Testis (tissue), 2 donors: ENCODE measurements at regions not wholly inside any gene's neighbourhood (a gene's known extent, or its start where the extent isn't known, plus 50 kb on each side); places are given as distances from the start of the nearest gene placed in this dataset.

ENCODE experiments used
- CTCF ChIP-seq, 3 experiments: fragments of 450-650 bp in 2 of 3; fragments of 200-600 bp in 1 of 3; sonication (generic) in 1 of 3; IDR thresholded peaks; one replicate each; pipeline ENCODE4 v1.5.1; 2016 to 2019; ENCODE audit warnings: antibody characterized with exemption in 3 of 3, mild to moderate bottlenecking in 2 of 3, moderate library complexity in 1 of 3
- POLR2A ChIP-seq: fragments of 450-650 bp; IDR thresholded peaks from one replicate; pipeline ENCODE4 v1.6.1; 2017; ENCODE audit warnings: antibody characterized with exemption, mild to moderate bottlenecking, moderate library complexity

DNA sequence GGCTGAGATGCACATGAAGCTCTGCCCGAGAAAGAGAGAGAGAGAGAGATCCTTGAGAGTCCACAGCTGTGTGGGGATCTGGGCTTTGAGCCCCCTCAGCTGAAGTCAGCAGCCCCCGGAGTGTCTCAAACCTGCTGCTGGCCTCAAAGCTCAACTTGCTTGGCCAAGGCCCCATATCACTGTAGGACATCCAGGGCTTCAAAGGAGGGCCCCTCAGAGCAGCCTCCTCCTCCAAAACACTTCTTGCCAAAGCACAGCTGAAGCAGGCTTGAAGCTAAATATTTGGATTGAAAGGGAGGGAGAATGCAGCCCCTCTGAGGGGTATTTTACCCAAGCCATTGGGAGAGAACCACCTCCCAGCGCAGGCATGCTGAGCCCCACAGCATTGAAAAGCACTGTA lies 357.6 kb downstream of the OSR1 start:
- no peak for TF ChIP-seq CTCF (IDR thresholded peaks at IDR 0.05)
- no peak for TF ChIP-seq POLR2A
